ENCODE measurements at regions not wholly inside any gene's neighbourhood (a gene's known extent, or its start where the extent isn't known, plus 50 kb on each side); places are given as distances from the start of the nearest gene placed in this dataset.

DNA sequence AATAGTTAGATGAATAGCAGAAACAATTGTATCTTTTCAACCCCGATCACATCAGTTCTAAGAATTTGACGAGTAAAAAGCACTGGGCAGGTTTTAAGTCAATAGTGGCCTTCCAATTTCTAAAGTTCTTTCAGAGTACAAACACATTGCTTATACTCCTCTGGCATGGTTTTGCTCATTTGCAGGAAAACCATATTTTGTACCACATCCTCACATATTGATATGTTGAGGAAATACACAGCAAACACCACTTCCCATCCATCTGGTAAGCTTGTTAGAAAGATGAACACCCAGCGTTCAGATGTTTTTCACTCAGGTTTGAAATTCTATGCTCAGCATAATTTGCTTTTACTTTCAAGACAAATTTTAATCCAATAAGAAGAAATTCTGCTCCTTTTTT lies 344.6 kb upstream of the ACVR2A start:
- TF ChIP-seq CTCF (conservative IDR thresholded peaks at IDR 0.05; ENCODE audit: low read depth in 2 of 2), result no peak
- no peak for TF ChIP-seq REST (IDR thresholded peaks at IDR 0.05; ENCODE audit: unreplicated experiment)
- TF ChIP-seq EZH2phosphoT487 (IDR thresholded peaks at IDR 0.05; ENCODE audit: unreplicated experiment), result no peak
- TF ChIP-seq POLR2AphosphoS5 (IDR thresholded peaks at IDR 0.05; ENCODE audit: low read depth), result no peak
- no peak for TF ChIP-seq EZH2 (IDR thresholded peaks at IDR 0.05; ENCODE audit: low read depth, unreplicated experiment)
- TF ChIP-seq CREB1 (CRISPR knock-in tag; IDR thresholded peaks at IDR 0.05; ENCODE audit: low read depth), result no peak
- TF ChIP-seq, protein P1, sequence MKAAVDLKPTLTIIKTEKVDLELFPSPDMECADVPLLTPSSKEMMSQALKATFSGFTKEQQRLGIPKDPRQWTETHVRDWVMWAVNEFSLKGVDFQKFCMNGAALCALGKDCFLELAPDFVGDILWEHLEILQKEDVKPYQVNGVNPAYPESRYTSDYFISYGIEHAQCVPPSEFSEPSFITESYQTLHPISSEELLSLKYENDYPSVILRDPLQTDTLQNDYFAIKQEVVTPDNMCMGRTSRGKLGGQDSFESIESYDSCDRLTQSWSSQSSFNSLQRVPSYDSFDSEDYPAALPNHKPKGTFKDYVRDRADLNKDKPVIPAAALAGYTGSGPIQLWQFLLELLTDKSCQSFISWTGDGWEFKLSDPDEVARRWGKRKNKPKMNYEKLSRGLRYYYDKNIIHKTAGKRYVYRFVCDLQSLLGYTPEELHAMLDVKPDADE (IDR thresholded peaks at IDR 0.05), result no peak
- TF ChIP-seq JUNB (IDR thresholded peaks at IDR 0.05; ENCODE audit: unreplicated experiment), result no peak

All from GM23338 (cell line).